ENCODE measurements at regions not wholly inside any gene's neighbourhood (a gene's known extent, or its start where the extent isn't known, plus 50 kb on each side); places are given as distances from the start of the nearest gene placed in this dataset.

DNA sequence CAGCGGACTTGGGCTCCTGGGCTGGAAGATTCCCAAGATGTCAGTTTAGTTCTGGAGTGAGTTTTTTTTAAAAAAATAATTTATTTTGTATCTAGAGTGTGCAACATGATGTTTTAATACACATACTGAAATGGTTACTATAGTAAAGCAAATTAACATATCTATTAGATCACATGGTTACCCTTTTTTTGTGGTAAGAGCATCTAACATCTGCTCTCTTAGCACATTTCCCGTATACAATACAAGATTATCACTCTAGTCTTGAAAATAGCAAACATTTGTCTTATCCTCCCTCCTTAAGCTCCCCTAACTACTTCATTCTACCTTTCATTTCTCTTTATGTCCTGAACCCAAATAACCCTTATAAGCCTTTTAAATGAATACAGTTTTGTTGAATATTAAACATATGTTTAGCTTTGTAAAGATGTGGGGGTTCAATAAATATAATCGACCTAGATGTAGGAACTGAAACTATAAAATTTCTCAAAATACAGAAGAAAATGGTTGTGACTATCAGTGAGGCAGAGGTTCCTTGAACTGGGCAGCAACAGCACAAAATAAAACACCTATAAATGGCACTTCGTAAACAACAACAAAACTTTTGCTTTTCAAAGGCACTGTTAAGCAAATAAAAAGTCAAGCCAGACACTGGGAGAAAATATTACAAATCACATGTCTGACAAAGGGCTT lies 466.6 kb downstream of the FGF9 start:
- no peak for DNase-seq (ENCODE audit: low read depth, low spot score)
- Mint-ChIP-seq H3K27me3 (ENCODE audit: low read depth) (peaks cover 2% of the 10 kb centered on the region), H3K36me3 (ENCODE audit: low read depth) (no peaks in the 10 kb centered on the region), H3K4me3 (no peak overlapping the region), H3K9me3 (no peaks in the 10 kb centered on the region), H3K27ac (ENCODE audit: unreplicated experiment) (no peak overlapping the region), H3K4me1 (peaks cover 7% of the 10 kb centered on the region)
- TF ChIP-seq, protein P1, sequence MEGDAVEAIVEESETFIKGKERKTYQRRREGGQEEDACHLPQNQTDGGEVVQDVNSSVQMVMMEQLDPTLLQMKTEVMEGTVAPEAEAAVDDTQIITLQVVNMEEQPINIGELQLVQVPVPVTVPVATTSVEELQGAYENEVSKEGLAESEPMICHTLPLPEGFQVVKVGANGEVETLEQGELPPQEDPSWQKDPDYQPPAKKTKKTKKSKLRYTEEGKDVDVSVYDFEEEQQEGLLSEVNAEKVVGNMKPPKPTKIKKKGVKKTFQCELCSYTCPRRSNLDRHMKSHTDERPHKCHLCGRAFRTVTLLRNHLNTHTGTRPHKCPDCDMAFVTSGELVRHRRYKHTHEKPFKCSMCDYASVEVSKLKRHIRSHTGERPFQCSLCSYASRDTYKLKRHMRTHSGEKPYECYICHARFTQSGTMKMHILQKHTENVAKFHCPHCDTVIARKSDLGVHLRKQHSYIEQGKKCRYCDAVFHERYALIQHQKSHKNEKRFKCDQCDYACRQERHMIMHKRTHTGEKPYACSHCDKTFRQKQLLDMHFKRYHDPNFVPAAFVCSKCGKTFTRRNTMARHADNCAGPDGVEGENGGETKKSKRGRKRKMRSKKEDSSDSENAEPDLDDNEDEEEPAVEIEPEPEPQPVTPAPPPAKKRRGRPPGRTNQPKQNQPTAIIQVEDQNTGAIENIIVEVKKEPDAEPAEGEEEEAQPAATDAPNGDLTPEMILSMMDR (conservative IDR thresholded peaks at IDR 0.05), result no peak

DNA sequence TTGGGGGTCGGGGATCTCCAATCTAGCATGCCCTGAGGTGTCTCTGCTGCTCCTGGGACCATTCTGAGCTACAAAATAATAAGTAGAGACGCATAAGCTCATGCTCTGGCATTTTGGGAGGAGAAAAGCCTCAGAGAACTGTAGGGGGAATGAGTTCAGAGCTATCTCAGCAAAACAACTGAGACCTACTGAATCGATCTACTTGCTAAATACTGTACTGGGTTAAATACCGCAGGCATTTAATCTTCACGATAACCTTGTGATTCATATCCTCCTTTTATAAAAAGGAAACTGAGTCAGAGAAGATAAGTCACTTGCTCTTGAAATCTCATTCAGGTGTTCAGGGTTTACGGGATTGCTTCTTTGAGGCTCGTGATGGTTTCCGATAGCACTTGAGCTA lies 468.1 kb downstream of the FGF9 start:
- no peak for DNase-seq (ENCODE audit: low read depth, low spot score)
- TF ChIP-seq, protein P1 (conservative IDR thresholded peaks at IDR 0.05), result no peak
- Mint-ChIP-seq H3K27me3 (ENCODE audit: low read depth) (peaks cover 2% of the 10 kb centered on the region), H3K36me3 (ENCODE audit: low read depth) (no peaks in the 10 kb centered on the region), H3K27ac (ENCODE audit: unreplicated experiment) (no peak overlapping the region), H3K9me3 (no peaks in the 10 kb centered on the region), H3K4me3 (no peak overlapping the region), H3K4me1 (peaks cover 7% of the 10 kb centered on the region)

DNA sequence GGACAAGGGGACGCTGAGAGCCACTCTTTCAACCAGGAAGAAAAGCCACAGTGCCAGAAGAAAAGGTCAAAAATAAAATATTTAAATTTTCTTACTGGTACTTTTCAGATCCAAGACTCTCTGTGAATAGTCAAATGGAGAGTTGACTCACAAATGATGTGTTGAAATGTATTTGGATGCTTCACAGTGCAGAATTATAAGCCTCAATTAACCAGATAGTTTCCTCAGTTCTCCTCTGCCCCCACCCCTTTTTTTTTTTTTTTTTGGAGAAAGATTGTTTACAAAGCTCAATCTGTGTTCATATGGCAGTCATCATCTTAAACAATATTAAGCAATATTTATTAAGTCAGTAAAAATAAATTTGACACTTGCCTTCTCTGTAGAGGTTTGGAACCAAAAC lies 470.8 kb downstream of the FGF9 start:
- TF ChIP-seq, protein P1 (conservative IDR thresholded peaks at IDR 0.05), result no peak
- DNase-seq (ENCODE audit: low read depth, low spot score), result no peak
- no peaks in the 10 kb centered on the region for H3K9me3 Mint-ChIP-seq
- H3K36me3 Mint-ChIP-seq (ENCODE audit: low read depth), result no peaks in the 10 kb centered on the region
- H3K27me3 Mint-ChIP-seq (ENCODE audit: low read depth), result peaks cover 2% of the 10 kb centered on the region
- no peak overlapping the region for H3K4me3 Mint-ChIP-seq
- H3K27ac Mint-ChIP-seq (ENCODE audit: unreplicated experiment), result no peak overlapping the region
- H3K4me1 Mint-ChIP-seq, result peaks cover under 1% of the 10 kb centered on the region

DNA sequence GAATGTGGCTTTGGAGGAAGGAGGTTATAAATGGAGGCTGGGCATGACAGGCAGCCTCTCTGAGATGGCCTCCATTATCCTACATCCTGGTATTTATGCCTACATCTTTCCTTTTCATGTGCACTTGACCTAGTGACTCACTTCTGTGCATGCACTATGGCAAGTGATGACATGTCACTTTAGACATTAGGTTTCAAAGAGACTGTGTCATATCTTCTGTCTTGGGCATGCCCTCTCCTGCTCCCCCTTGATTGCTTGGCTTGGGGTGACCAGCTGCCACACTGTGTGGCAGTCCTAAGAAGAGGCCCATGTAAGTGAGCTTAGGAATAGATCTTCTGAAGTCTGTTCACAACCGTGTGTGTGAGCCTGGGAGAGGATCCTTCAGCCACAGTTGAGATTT lies 472.8 kb downstream of the FGF9 start:
- Mint-ChIP-seq H3K27me3 (ENCODE audit: low read depth) (no peaks in the 10 kb centered on the region), H3K36me3 (ENCODE audit: low read depth) (no peaks in the 10 kb centered on the region), H3K4me1 (no peaks in the 10 kb centered on the region), H3K27ac (ENCODE audit: unreplicated experiment) (no peak overlapping the region), H3K4me3 (no peak overlapping the region), H3K9me3 (no peaks in the 10 kb centered on the region)
- TF ChIP-seq, protein P1 (conservative IDR thresholded peaks at IDR 0.05), result no peak
- DNase-seq (ENCODE audit: low read depth, low spot score), result no peak

DNA sequence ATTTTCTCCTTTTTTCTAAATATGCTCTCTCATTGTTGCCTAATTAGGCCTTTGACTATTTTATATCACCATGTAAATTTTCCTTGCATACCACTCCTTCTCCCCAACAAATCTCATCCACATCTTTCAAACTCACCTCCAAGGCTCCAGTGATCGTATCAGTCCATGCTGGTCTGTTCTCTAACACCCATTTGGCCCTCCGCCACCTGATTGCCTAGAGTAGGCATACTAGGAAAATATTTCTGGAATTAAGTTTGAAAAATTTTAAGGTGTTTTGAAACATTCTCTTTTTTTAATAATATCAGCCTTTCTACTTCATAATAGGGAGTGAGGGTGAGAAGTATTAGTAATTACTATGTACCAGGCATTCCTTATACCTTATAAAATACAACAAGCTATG lies 473.9 kb downstream of the FGF9 start:
- Mint-ChIP-seq H3K4me3 (no peak overlapping the region), H3K27ac (ENCODE audit: unreplicated experiment) (no peak overlapping the region), H3K4me1 (no peaks in the 10 kb centered on the region), H3K27me3 (ENCODE audit: low read depth) (no peaks in the 10 kb centered on the region), H3K36me3 (ENCODE audit: low read depth) (no peaks in the 10 kb centered on the region), H3K9me3 (no peaks in the 10 kb centered on the region)
- TF ChIP-seq, protein P1 (conservative IDR thresholded peaks at IDR 0.05), result no peak
- no peak for DNase-seq (ENCODE audit: low read depth, low spot score)
